GM18511 (cell line): ENCODE measurements at regions not wholly inside any gene's neighbourhood (a gene's known extent, or its start where the extent isn't known, plus 50 kb on each side); places are given as distances from the start of the nearest gene placed in this dataset.

Source experiments
- ATAC-seq: cut with Tn5 transposase; IDR thresholded peaks from one replicate; pipeline ENCODE4 v1.9.1; 2021; ENCODE audit warnings: mild to moderate bottlenecking, moderate library complexity; ENCODE audit not compliant: unreplicated experiment

- no peak for ATAC-seq
These were observed 61.4 kb upstream of the UFL1 start for GRCh38 chr6:96460052-96460700.

DNA sequence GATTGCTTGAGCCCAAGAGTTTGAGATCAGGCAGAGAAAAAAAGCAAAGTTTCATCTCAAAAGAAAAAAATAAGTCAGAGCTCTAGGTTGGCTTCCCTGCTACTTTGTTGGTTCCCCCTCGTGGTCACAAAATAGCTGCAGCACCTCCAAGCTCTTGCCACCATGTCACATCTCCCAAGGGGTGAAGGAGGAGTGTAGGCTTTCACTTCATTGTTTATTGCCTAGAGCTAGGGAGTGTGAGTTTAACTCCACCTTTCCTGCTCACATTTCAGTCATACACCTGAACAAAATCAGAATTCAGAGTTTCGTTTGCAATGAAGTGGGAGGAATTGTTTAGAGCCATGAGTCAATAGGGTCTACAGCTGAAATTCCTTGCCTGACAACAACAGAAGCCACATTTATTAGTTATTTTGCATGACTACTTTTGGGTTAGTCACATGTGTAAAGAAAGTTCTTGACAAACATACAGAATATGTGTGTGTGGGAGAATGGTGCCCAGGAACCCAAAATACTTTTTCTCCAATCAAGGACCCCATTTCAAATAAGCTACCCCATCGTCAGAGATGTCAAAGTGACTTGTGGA is 56.2 kb upstream of the UFL1 start:
- peak; percentile 34 for ATAC-seq

GRCh38 chr6:96466147-96466863 is 55.3 kb upstream of the UFL1 start:
- peak; percentile 81 for ATAC-seq

- ATAC-seq: no peak
These were observed 53.8 kb upstream of the UFL1 start for GRCh38 chr6:96467814-96468213.

DNA sequence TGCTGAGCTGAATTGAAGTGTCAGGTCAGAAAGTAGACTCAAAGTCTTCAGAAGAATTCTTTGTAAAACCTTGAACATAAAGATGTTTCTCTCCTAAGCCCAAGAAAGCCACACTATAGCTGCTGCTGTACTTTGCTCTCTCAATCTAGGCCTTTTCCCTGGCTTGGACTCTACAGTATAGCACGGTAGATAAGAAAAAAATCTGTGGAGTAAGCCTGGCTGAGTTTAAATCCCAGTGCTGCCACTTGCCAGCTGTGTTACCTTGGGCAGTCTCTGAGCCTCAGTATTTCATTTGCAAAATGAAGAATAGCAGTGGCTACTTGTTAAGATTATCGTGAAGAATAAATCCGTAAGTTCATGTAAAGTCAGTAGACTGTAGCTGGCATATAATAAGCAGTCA is 53.3 kb upstream of the UFL1 start:
- ATAC-seq: no peak

GRCh38 chr6:96468681-96469224 is 52.9 kb upstream of the UFL1 start:
- no peak for ATAC-seq

GRCh38 chr6:96469312-96469711 is 52.3 kb upstream of the UFL1 start:
- ATAC-seq: no peak

- ATAC-seq: no peak
These were observed 51.3 kb upstream of the UFL1 start for GRCh38 chr6:96470296-96470695.
